NB4 (cell line): ENCODE measurements at regions not wholly inside any gene's neighbourhood (a gene's known extent, or its start where the extent isn't known, plus 50 kb on each side); places are given as distances from the start of the nearest gene placed in this dataset.

Experiments
- CTCF ChIP-seq: IDR thresholded peaks from one replicate; pipeline ENCODE4 v1.5.1; 2012; ENCODE audit warnings: low read depth, low read length
- MYC ChIP-seq: IDR thresholded peaks from 2 replicates; pipeline ENCODE4 v1.6.1; 2011; ENCODE audit warnings: low read depth, low read length
- POLR2A ChIP-seq: IDR thresholded peaks from 2 replicates; pipeline ENCODE4 v1.6.1; 2011; ENCODE audit warnings: mild to moderate bottlenecking; ENCODE audit not compliant: insufficient read length; ENCODE audit errors: extremely low read depth

GRCh38 chr10:31704195-31704594 is 224.4 kb downstream of the ARHGAP12 start:
- TF ChIP-seq CTCF = no peak
- no peak for TF ChIP-seq POLR2A
- no peak for TF ChIP-seq MYC
